Gastroesophageal sphincter (tissue), 3 donors: ENCODE measurements at regions not wholly inside any gene's neighbourhood (a gene's known extent, or its start where the extent isn't known, plus 50 kb on each side); places are given as distances from the start of the nearest gene placed in this dataset.

Experiments used
- POLR2A ChIP-seq, 2 donors: fragments of 450-650 bp; IDR thresholded peaks; one replicate each; pipeline ENCODE4 v1.6.1; 2017; ENCODE audit warnings: antibody characterized with exemption in 2 of 2, mild to moderate bottlenecking in 2 of 2, moderate library complexity in 1 of 2
- TF ChIP-seq, protein P1 (sequence below), 4 experiments: fragments of 200-600 bp in 2 of 4; fragments of 450-650 bp in 2 of 4; sonication (generic) in 1 of 4; IDR thresholded peaks; one replicate each; pipeline ENCODE4 v1.5.1; 2017 to 2019; ENCODE audit warnings: antibody characterized with exemption in 4 of 4, mild to moderate bottlenecking in 2 of 4, moderate library complexity in 2 of 4

DNA sequence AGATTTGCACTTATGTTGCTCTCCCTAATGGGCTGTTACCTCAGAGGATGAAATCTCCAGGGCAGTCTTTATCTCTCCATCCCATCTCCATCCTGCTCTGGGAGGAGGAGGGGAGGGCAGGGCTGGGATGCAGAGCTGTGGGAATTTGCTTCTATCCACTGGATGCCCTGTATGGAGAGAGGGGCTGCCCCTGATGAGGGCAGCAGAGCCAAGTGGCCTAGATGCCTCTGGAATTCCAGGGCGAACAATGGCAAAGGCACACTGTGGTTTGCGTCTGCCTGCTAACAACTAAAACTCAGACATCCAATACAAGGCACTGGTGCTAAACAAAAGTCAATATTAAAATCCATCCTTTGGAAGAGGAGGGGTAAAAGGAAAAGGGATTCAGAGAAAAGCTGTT, 165.1 kb downstream of the COG6 start:
- no peak for TF ChIP-seq POLR2A (IDR thresholded peaks at IDR 0.05)
- TF ChIP-seq, protein P1, sequence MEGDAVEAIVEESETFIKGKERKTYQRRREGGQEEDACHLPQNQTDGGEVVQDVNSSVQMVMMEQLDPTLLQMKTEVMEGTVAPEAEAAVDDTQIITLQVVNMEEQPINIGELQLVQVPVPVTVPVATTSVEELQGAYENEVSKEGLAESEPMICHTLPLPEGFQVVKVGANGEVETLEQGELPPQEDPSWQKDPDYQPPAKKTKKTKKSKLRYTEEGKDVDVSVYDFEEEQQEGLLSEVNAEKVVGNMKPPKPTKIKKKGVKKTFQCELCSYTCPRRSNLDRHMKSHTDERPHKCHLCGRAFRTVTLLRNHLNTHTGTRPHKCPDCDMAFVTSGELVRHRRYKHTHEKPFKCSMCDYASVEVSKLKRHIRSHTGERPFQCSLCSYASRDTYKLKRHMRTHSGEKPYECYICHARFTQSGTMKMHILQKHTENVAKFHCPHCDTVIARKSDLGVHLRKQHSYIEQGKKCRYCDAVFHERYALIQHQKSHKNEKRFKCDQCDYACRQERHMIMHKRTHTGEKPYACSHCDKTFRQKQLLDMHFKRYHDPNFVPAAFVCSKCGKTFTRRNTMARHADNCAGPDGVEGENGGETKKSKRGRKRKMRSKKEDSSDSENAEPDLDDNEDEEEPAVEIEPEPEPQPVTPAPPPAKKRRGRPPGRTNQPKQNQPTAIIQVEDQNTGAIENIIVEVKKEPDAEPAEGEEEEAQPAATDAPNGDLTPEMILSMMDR (IDR thresholded peaks at IDR 0.05), result no peak
